SK-N-SH (cell line): ENCODE measurements at regions not wholly inside any gene's neighbourhood (a gene's known extent, or its start where the extent isn't known, plus 50 kb on each side); places are given as distances from the start of the nearest gene placed in this dataset.

Experiments used
- CTCF ChIA-PET: fragments of 300-600, 350-600 bp; formaldehyde crosslinking; extraction: SDS; loops from one replicate; lab custom pipeline; 2021; lab: Yijun Ruan, JAX
- POLR2A ChIA-PET: fragments of 350-600 bp; sonication (Branson Sonifier 250); formaldehyde crosslinking; extraction: SDS; loops from one replicate; lab custom pipeline; 2020; ENCODE audit warnings: antibody characterized with exemption, inconsistent platforms; lab: Yijun Ruan, JAX
- DNase-seq: peaks from one replicate; pipeline ENCODE4 v3.0.0; 2012
- H2AFZ ChIP-seq: fragments of 200-600 bp; sonication (generic); 2 replicates; pipeline ENCODE4 v1.8.1; 2016; ENCODE audit warnings: antibody characterized with exemption, mild to moderate bottlenecking, low read depth
- H3F3A ChIP-seq: fragments of 200-600 bp; sonication (generic); replicated peaks from 2 replicates; pipeline ENCODE3; 2016; ENCODE audit warnings: antibody characterized with exemption, mild to moderate bottlenecking; ENCODE audit not compliant: insufficient read depth
- H3K27ac ChIP-seq, 2 experiments: fragments of 200-500 bp in 1 of 2; fragments of 200-600 bp in 1 of 2; sonication (Bioruptor generic) in 1 of 2; sonication (generic), shearing (Covaris generic) in 1 of 2; 2 replicates each; pipeline versions ENCODE4 v1.5.1 to v1.6.1; 2014 to 2016; ENCODE audit warnings: low read depth in 2 of 2, inconsistent platforms in 1 of 2, low read length in 1 of 2, mild to moderate bottlenecking in 1 of 2, mixed read lengths in 1 of 2
- H3K27me3 ChIP-seq: fragments of 200-600 bp; sonication (generic), shearing (Covaris generic); 2 replicates; pipeline ENCODE4 v1.6.1; 2016; ENCODE audit warnings: mixed run types; ENCODE audit not compliant: insufficient read depth
- H3K36me3 ChIP-seq, 2 experiments: fragments of 200-500 bp in 1 of 2; fragments of 200-600 bp in 1 of 2; sonication (Bioruptor generic) in 1 of 2; sonication (generic) in 1 of 2; replicated peaks in 1 of 2; 2 replicates each; pipeline versions ENCODE3 to v1.5.1; 2014 to 2016; ENCODE audit warnings: low read length in 1 of 2, mild to moderate bottlenecking in 1 of 2; ENCODE audit not compliant: insufficient read depth in 2 of 2, control insufficient read depth in 1 of 2
- H3K4me1 ChIP-seq, 2 experiments: fragments of 200-500 bp in 1 of 2; fragments of 200-600 bp in 1 of 2; sonication (Bioruptor generic) in 1 of 2; sonication (generic), shearing (Covaris generic) in 1 of 2; 2 replicates each; pipeline versions ENCODE4 v1.5.1 to v1.6.1; 2014 to 2016; ENCODE audit warnings: low read depth in 1 of 2, low read length in 1 of 2, mixed run types in 1 of 2; ENCODE audit not compliant: insufficient read depth in 2 of 2, control insufficient read depth in 1 of 2
- H3K4me2 ChIP-seq: fragments of 200-600 bp; sonication (generic), shearing (Covaris generic); 2 replicates; pipeline ENCODE4 v1.6.1; 2017; ENCODE audit warnings: mixed run types
- H3K4me3 ChIP-seq, 2 experiments: fragments of 200-500 bp in 1 of 2; fragments of 200-600 bp in 1 of 2; sonication (Bioruptor generic) in 1 of 2; sonication (generic), shearing (Covaris generic) in 1 of 2; 2 replicates each; pipeline versions ENCODE4 v1.5.1 to v1.8.1; 2014 to 2016; ENCODE audit warnings: low read depth in 2 of 2, inconsistent platforms in 1 of 2, low read length in 1 of 2, mild to moderate bottlenecking in 1 of 2, mixed read lengths in 1 of 2, moderate library complexity in 1 of 2
- H3K79me2 ChIP-seq: fragments of 200-600 bp; sonication (generic); 2 replicates; pipeline ENCODE4 v1.8.1; 2017; ENCODE audit warnings: mild to moderate bottlenecking; ENCODE audit not compliant: insufficient read depth
- H3K9ac ChIP-seq: fragments of 200-600 bp; sonication (generic); 2 replicates; pipeline ENCODE4 v1.6.1; 2017; ENCODE audit warnings: mixed run types
- H3K9me2 ChIP-seq: fragments of 200-600 bp; sonication (generic); 2 replicates; pipeline ENCODE4 v1.6.1; 2017; ENCODE audit warnings: mixed run types
- H3K9me3 ChIP-seq: fragments of 200-600 bp; sonication (generic); 2 replicates; pipeline ENCODE4 v1.6.1; 2017; ENCODE audit warnings: mixed run types, mild to moderate bottlenecking, moderate library complexity
- H4K20me1 ChIP-seq: fragments of 200-600 bp; sonication (generic); 2 replicates; pipeline ENCODE4 v1.6.1; 2017; ENCODE audit warnings: mild to moderate bottlenecking, mixed run types; ENCODE audit not compliant: insufficient read depth
- CHD2 ChIP-seq: fragments of 150-350 bp; IDR thresholded peaks from 2 replicates; pipeline ENCODE4 v1.6.1; 2018; ENCODE audit warnings: low read length; ENCODE audit not compliant: partially characterized antibody
- ELF1 ChIP-seq: IDR thresholded peaks from 2 replicates; pipeline ENCODE4 v1.4.0; 2012
- EZH2phosphoT487 ChIP-seq: fragments of 200-600 bp; sonication (generic); IDR thresholded peaks from 2 replicates; pipeline ENCODE4 v1.6.1; 2017; ENCODE audit warnings: low read depth, mixed run types, mild to moderate bottlenecking, antibody characterized with exemption, moderate library complexity, borderline replicate concordance
- FOSL2 ChIP-seq: IDR thresholded peaks from 2 replicates; pipeline ENCODE4 v1.4.0; 2012; ENCODE audit warnings: low read depth, mild to moderate bottlenecking, moderate library complexity, borderline replicate concordance
- FOXJ3 ChIP-seq: sonication (generic); formaldehyde crosslinking; IDR thresholded peaks from 2 replicates; pipeline ENCODE4 v1.5.1; 2020; ENCODE audit warnings: mild to moderate bottlenecking, missing genetic modification reagents
- FOXM1 ChIP-seq: IDR thresholded peaks from 2 replicates; pipeline ENCODE4 v1.4.0; 2012; ENCODE audit warnings: low read depth, mild to moderate bottlenecking
- MEF2A ChIP-seq: IDR thresholded peaks from 2 replicates; pipeline ENCODE4 v1.4.0; 2012; ENCODE audit warnings: low read depth, borderline replicate concordance
- MXI1 ChIP-seq: IDR thresholded peaks from 2 replicates; pipeline ENCODE4 v1.6.1; 2012; ENCODE audit warnings: mild to moderate bottlenecking, low read depth, low read length, improper control_type of control experiment
- NFIC ChIP-seq: IDR thresholded peaks from 2 replicates; pipeline ENCODE4 v1.4.0; 2012; ENCODE audit warnings: borderline replicate concordance
- PBX3 ChIP-seq: IDR thresholded peaks from 2 replicates; pipeline ENCODE4; 2012
- RFX5 ChIP-seq: IDR thresholded peaks from 2 replicates; pipeline ENCODE4 v1.6.1; 2012; ENCODE audit warnings: mild to moderate bottlenecking, improper control_type of control experiment, low read length
- RXRA ChIP-seq: IDR thresholded peaks from 2 replicates; pipeline ENCODE4 v1.4.0; 2012; ENCODE audit warnings: low read depth, mild to moderate bottlenecking, borderline replicate concordance
- SMC3 ChIP-seq: IDR thresholded peaks from 2 replicates; pipeline ENCODE4 v1.6.1; 2012; ENCODE audit warnings: low read depth, low read length, improper control_type of control experiment
- TCF12 ChIP-seq: IDR thresholded peaks from 2 replicates; pipeline ENCODE4 v1.4.0; 2012
- USF2 ChIP-seq: fragments of 150-350 bp; IDR thresholded peaks from 2 replicates; pipeline ENCODE4 v1.6.1; 2017; ENCODE audit warnings: antibody characterized with exemption, low read length, low read depth, borderline replicate concordance
- WGBS: methylation state at CpG from one replicate; pipeline ENCODE4 v1.1.6; 2017; ENCODE audit warnings: low lambda C conversion rate; 5-methylcytosine and 5-hydroxymethylcytosine counted together
- TF ChIP-seq, protein P1 (sequence below): IDR thresholded peaks from 2 replicates; pipeline ENCODE4 v1.4.0; 2012; ENCODE audit warnings: low read depth, borderline replicate concordance
- TF ChIP-seq, protein P2 (sequence below): IDR thresholded peaks from 2 replicates; pipeline ENCODE4 v1.4.0; 2012; ENCODE audit warnings: low read depth
- TF ChIP-seq, protein P3 (sequence below): IDR thresholded peaks from 2 replicates; pipeline ENCODE4 v1.6.1; 2012; ENCODE audit warnings: mild to moderate bottlenecking, low read depth, low read length, moderate library complexity

- no peak for DNase-seq
- Histone ChIP-seq H3K9me3 (no peaks in the 10 kb centered on the region), H3K79me2 (no peaks in the 10 kb centered on the region), H3K4me2 (no peak overlapping the region), H3K27me3 (no peaks in the 10 kb centered on the region), H3K27ac (no peak overlapping the region), H3K4me1 (peaks cover 0 to 14% of the 10 kb centered on the region in 2 experiments; a peak in 1 of 4 replicates), H3K9me2 (no peaks in the 10 kb centered on the region), H3F3A (no peaks in the 10 kb centered on the region), H2AFZ (no peak overlapping the region), H3K36me3 (no peaks in the 10 kb centered on the region), H3K4me3 (no peak overlapping the region), H4K20me1 (no peaks in the 10 kb centered on the region), H3K9ac (no peak overlapping the region)
- 6% methylated on average over 2 of the region's 2 CpGs for WGBS
- CTCF ChIA-PET, result no interaction called here
- POLR2A ChIA-PET, result no interaction called here
- TF ChIP-seq ELF1, result no peak
- no peak for TF ChIP-seq TCF12
- no peak for TF ChIP-seq FOXM1
- no peak for TF ChIP-seq RFX5
- TF ChIP-seq SMC3, result no peak
- no peak for TF ChIP-seq RXRA
- TF ChIP-seq NFIC, result no peak
- TF ChIP-seq, protein P1, sequence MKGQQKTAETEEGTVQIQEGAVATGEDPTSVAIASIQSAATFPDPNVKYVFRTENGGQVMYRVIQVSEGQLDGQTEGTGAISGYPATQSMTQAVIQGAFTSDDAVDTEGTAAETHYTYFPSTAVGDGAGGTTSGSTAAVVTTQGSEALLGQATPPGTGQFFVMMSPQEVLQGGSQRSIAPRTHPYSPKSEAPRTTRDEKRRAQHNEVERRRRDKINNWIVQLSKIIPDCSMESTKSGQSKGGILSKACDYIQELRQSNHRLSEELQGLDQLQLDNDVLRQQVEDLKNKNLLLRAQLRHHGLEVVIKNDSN, result no peak
- TF ChIP-seq MEF2A, result no peak
- TF ChIP-seq FOSL2, result no peak
- TF ChIP-seq, protein P2, sequence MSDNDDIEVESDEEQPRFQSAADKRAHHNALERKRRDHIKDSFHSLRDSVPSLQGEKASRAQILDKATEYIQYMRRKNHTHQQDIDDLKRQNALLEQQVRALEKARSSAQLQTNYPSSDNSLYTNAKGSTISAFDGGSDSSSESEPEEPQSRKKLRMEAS, result no peak
- TF ChIP-seq FOXJ3 (CRISPR knock-in tag), result no peak
- TF ChIP-seq, protein P3, sequence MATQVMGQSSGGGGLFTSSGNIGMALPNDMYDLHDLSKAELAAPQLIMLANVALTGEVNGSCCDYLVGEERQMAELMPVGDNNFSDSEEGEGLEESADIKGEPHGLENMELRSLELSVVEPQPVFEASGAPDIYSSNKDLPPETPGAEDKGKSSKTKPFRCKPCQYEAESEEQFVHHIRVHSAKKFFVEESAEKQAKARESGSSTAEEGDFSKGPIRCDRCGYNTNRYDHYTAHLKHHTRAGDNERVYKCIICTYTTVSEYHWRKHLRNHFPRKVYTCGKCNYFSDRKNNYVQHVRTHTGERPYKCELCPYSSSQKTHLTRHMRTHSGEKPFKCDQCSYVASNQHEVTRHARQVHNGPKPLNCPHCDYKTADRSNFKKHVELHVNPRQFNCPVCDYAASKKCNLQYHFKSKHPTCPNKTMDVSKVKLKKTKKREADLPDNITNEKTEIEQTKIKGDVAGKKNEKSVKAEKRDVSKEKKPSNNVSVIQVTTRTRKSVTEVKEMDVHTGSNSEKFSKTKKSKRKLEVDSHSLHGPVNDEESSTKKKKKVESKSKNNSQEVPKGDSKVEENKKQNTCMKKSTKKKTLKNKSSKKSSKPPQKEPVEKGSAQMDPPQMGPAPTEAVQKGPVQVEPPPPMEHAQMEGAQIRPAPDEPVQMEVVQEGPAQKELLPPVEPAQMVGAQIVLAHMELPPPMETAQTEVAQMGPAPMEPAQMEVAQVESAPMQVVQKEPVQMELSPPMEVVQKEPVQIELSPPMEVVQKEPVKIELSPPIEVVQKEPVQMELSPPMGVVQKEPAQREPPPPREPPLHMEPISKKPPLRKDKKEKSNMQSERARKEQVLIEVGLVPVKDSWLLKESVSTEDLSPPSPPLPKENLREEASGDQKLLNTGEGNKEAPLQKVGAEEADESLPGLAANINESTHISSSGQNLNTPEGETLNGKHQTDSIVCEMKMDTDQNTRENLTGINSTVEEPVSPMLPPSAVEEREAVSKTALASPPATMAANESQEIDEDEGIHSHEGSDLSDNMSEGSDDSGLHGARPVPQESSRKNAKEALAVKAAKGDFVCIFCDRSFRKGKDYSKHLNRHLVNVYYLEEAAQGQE, result no peak
- no peak for TF ChIP-seq USF2
- TF ChIP-seq MXI1, result no peak
- TF ChIP-seq PBX3, result no peak
- no peak for TF ChIP-seq EZH2phosphoT487
- TF ChIP-seq CHD2, result no peak
Measured at GRCh38 chr7:117963264-117964197, 90.3 kb upstream of the CTTNBP2 start.
